GM13976 (cell line): ENCODE measurements at regions not wholly inside any gene's neighbourhood (a gene's known extent, or its start where the extent isn't known, plus 50 kb on each side); places are given as distances from the start of the nearest gene placed in this dataset.

ENCODE experiments used
- DNase-seq: peaks from one replicate; pipeline ENCODE4 v3.0.0; 2012; ENCODE audit warnings: low spot score
- in situ Hi-C: fragments of 300-500 bp; cut with MboI; formaldehyde crosslinking; loops from one replicate; pipeline ENCODE4 v1.12.0; 2022; ENCODE audit warnings: low sequenced_read_pairs, mixed read lengths, inconsistent platforms; ENCODE audit not compliant: unreplicated experiment
- TF ChIP-seq, protein P1 (sequence below): IDR thresholded peaks from 2 replicates; pipeline ENCODE4 v1.5.1; 2012; ENCODE audit warnings: borderline replicate concordance, mild to moderate bottlenecking; ENCODE audit not compliant: insufficient read depth; ENCODE audit errors: extremely low read depth, missing control alignments, control extremely low read depth

DNA sequence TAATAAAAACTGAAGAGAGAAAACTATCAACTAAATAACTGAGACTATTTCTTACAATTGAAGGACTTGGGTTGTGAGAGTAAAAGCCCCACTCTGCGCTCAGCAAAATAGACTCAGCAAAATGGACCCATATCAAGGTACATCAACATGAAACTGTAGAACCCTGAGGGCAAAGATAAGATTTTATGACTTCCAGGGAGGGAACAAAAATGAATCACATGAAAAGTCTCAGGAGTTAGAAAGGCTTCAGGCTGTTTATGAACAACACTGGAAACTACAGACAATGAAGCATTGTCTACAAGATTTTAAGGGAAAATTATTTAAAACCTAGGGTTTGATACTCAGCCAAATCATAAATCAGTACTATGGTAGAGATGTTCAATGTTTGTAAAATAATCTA lies 434.3 kb downstream of the PTPRC start:
- in situ Hi-C loops, result no loop called here
- TF ChIP-seq, protein P1, sequence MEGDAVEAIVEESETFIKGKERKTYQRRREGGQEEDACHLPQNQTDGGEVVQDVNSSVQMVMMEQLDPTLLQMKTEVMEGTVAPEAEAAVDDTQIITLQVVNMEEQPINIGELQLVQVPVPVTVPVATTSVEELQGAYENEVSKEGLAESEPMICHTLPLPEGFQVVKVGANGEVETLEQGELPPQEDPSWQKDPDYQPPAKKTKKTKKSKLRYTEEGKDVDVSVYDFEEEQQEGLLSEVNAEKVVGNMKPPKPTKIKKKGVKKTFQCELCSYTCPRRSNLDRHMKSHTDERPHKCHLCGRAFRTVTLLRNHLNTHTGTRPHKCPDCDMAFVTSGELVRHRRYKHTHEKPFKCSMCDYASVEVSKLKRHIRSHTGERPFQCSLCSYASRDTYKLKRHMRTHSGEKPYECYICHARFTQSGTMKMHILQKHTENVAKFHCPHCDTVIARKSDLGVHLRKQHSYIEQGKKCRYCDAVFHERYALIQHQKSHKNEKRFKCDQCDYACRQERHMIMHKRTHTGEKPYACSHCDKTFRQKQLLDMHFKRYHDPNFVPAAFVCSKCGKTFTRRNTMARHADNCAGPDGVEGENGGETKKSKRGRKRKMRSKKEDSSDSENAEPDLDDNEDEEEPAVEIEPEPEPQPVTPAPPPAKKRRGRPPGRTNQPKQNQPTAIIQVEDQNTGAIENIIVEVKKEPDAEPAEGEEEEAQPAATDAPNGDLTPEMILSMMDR, result no peak
- no peak for DNase-seq

- no peak for DNase-seq
- in situ Hi-C loops, result no loop called here
- TF ChIP-seq, protein P1, result no peak
Measured at GRCh38 chr1:199075792-199076191, 437.0 kb downstream of the PTPRC start.

GRCh38 chr1:199079994-199080393 lies 441.2 kb downstream of the PTPRC start:
- DNase-seq, result no peak
- TF ChIP-seq, protein P1, result no peak
- in situ Hi-C loops, result no loop called here

- TF ChIP-seq, protein P1, result no peak
- peak; percentile 25 for DNase-seq
- in situ Hi-C loops, result no loop called here
Measured at GRCh38 chr1:199081739-199082138, 442.9 kb downstream of the PTPRC start.

DNA sequence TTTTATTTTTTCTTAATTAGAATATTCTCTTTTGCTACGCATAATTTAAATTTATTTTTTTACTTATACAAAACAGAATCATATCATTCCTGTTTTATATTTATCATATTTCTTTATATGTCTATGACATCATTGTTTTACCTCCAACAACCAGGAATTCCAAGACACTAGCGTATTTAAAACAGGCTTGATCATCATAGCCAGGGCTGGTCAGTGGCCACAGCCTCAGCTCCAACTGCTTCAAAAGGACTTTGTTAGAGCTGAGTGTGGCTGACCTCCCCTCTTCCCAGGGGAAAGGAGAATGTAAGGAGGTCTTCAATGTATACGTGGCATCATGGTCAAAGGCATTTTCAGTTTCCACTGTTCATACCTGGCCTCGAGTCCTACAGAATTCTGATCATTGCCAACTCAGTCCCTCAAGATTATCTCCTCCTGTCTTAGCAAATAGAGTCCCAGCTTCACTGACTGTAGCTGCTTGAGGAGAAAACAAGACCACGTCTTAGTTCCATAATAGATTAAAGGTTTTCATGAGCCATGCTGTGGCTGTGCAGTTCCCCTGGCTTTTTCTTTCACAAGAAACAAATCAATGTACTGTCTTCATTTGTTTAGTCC lies 444.0 kb downstream of the PTPRC start:
- in situ Hi-C loops, result no loop called here
- TF ChIP-seq, protein P1, result no peak
- no peak for DNase-seq

DNA sequence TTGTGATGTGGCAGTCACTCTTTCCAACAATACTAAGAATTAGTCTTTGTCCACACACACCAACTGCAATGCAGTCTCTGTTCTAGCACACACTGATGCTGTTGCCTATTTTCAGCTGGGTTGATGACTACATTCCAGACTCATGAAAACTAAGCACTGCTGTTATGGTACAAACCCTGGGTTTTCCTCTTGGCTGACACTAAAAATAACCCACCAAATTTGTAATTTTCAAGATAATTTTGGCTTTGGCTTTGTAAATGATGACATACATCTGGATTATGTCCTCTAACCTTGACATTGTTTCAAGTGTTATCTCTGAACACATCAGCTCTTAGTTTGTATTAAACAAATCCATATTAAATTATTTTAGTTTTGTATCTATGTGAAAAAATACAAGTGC lies 444.8 kb downstream of the PTPRC start:
- no peak for DNase-seq
- in situ Hi-C loops, result no loop called here
- TF ChIP-seq, protein P1, result no peak

- DNase-seq, result no peak
- in situ Hi-C loops, result no loop called here
- TF ChIP-seq, protein P1, result no peak
Measured at GRCh38 chr1:199084293-199084692, 445.5 kb downstream of the PTPRC start.
